OCI-LY3 (cell line): ENCODE measurements at regions not wholly inside any gene's neighbourhood (a gene's known extent, or its start where the extent isn't known, plus 50 kb on each side); places are given as distances from the start of the nearest gene placed in this dataset.

Experiments used
- H2AFZ ChIP-seq: fragments of 200-600, 300-600 bp; shearing (Covaris generic); 2 replicates; pipeline ENCODE4 v1.6.0; 2014; ENCODE audit warnings: antibody characterized with exemption, low read depth, low read length
- H3K27ac ChIP-seq: fragments of 200-600, 300-600 bp; sonication (generic); 2 replicates; pipeline ENCODE4 v1.5.1; 2014; ENCODE audit warnings: mild to moderate bottlenecking, low read length, moderate library complexity, mixed read lengths
- H3K27me3 ChIP-seq: fragments of 200-600, 300-600 bp; sonication (generic); 2 replicates; pipeline ENCODE4 v1.6.1; 2014; ENCODE audit warnings: low read depth, low read length, mixed read lengths
- H3K36me3 ChIP-seq: fragments of 200-600, 300-600 bp; sonication (generic); replicated peaks from 2 replicates; pipeline ENCODE3; 2014; ENCODE audit warnings: low read depth, low read length, mixed read lengths
- H3K4me1 ChIP-seq: fragments of 300-600, 200-600 bp; sonication (generic); 2 replicates; pipeline ENCODE4 v1.6.1; 2014; ENCODE audit warnings: low read length, mixed read lengths
- H3K4me2 ChIP-seq: fragments of 200-600, 300-600 bp; sonication (generic); 2 replicates; pipeline ENCODE4 v1.6.1; 2014; ENCODE audit warnings: low read length, mixed read lengths
- H3K4me3 ChIP-seq: fragments of 300-600, 200-600 bp; sonication (generic); 2 replicates; pipeline ENCODE4 v1.5.1; 2014; ENCODE audit warnings: antibody characterized with exemption, mild to moderate bottlenecking, low read length, moderate library complexity
- H3K79me2 ChIP-seq: fragments of 300-600, 200-600 bp; shearing (Covaris generic); 2 replicates; pipeline ENCODE4 v1.6.1; 2014; ENCODE audit warnings: mild to moderate bottlenecking, low read length, mixed read lengths
- H3K9ac ChIP-seq: fragments of 300-600, 200-600 bp; shearing (Covaris generic); 2 replicates; pipeline ENCODE4 v1.6.0; 2014; ENCODE audit warnings: mild to moderate bottlenecking, low read length, moderate library complexity
- H3K9me3 ChIP-seq: fragments of 200-600, 300-600 bp; shearing (Covaris generic); 2 replicates; pipeline ENCODE4 v1.6.1; 2014; ENCODE audit warnings: low read length, mixed read lengths; ENCODE audit not compliant: insufficient read depth
- H4K20me1 ChIP-seq: fragments of 200-600, 300-600 bp; sonication (generic); 2 replicates; pipeline ENCODE4 v1.6.1; 2016; ENCODE audit warnings: low read length, mixed read lengths; ENCODE audit not compliant: insufficient read depth
- EZH2phosphoT487 ChIP-seq: fragments of 200-600 bp; shearing (Covaris generic); IDR thresholded peaks from 2 replicates; pipeline ENCODE4 v1.6.1; 2018; ENCODE audit warnings: antibody characterized with exemption, mixed run types, low read depth
- TF ChIP-seq, protein P1 (sequence below): fragments of 200-600, 300-600 bp; sonication (generic); IDR thresholded peaks from 2 replicates; pipeline ENCODE4 v1.5.1; 2014; ENCODE audit warnings: antibody characterized with exemption, low read length, low read depth

- Histone ChIP-seq H3K4me1 (no peaks in the 10 kb centered on the region), H4K20me1 (no peaks in the 10 kb centered on the region), H3K36me3 (no peaks in the 10 kb centered on the region), H3K27me3 (no peaks in the 10 kb centered on the region), H3K27ac (no peak overlapping the region), H2AFZ (no peak overlapping the region), H3K9ac (no peak overlapping the region), H3K4me3 (no peak overlapping the region), H3K4me2 (no peak overlapping the region), H3K79me2 (no peaks in the 10 kb centered on the region), H3K9me3 (no peaks in the 10 kb centered on the region)
- no peak for TF ChIP-seq EZH2phosphoT487
- TF ChIP-seq, protein P1, sequence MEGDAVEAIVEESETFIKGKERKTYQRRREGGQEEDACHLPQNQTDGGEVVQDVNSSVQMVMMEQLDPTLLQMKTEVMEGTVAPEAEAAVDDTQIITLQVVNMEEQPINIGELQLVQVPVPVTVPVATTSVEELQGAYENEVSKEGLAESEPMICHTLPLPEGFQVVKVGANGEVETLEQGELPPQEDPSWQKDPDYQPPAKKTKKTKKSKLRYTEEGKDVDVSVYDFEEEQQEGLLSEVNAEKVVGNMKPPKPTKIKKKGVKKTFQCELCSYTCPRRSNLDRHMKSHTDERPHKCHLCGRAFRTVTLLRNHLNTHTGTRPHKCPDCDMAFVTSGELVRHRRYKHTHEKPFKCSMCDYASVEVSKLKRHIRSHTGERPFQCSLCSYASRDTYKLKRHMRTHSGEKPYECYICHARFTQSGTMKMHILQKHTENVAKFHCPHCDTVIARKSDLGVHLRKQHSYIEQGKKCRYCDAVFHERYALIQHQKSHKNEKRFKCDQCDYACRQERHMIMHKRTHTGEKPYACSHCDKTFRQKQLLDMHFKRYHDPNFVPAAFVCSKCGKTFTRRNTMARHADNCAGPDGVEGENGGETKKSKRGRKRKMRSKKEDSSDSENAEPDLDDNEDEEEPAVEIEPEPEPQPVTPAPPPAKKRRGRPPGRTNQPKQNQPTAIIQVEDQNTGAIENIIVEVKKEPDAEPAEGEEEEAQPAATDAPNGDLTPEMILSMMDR, result no peak
These were observed 144.4 kb upstream of the TET2 start for GRCh38 chr4:105002278-105002677.

GRCh38 chr4:105014234-105014633 lies 132.4 kb upstream of the TET2 start:
- no peak overlapping the region for H3K4me2 ChIP-seq
- no peak overlapping the region for H2AFZ ChIP-seq
- no peaks in the 10 kb centered on the region for H3K36me3 ChIP-seq
- no peak overlapping the region for H3K4me3 ChIP-seq
- H3K9ac ChIP-seq, result no peak overlapping the region
- peaks cover 4% of the 10 kb centered on the region; the same call in 1 of the 2 replicates for H3K4me1 ChIP-seq
- no peak for TF ChIP-seq EZH2phosphoT487
- TF ChIP-seq, protein P1, result no peak
- H4K20me1 ChIP-seq, result no peaks in the 10 kb centered on the region
- H3K9me3 ChIP-seq, result no peaks in the 10 kb centered on the region
- no peak overlapping the region for H3K27ac ChIP-seq
- H3K27me3 ChIP-seq, result no peaks in the 10 kb centered on the region
- no peaks in the 10 kb centered on the region for H3K79me2 ChIP-seq

- H3K4me3 ChIP-seq, result no peak overlapping the region
- H3K9ac ChIP-seq, result no peak overlapping the region
- H3K4me2 ChIP-seq, result no peak overlapping the region
- H3K27ac ChIP-seq, result no peak overlapping the region
- TF ChIP-seq, protein P1, result no peak
- no peak for TF ChIP-seq EZH2phosphoT487
- no peaks in the 10 kb centered on the region for H3K36me3 ChIP-seq
- H3K4me1 ChIP-seq, result peaks cover 4% of the 10 kb centered on the region; the same call in 1 of the 2 replicates
- no peaks in the 10 kb centered on the region for H3K79me2 ChIP-seq
- H2AFZ ChIP-seq, result no peak overlapping the region
- H3K9me3 ChIP-seq, result no peaks in the 10 kb centered on the region
- H3K27me3 ChIP-seq, result no peaks in the 10 kb centered on the region
- no peaks in the 10 kb centered on the region for H4K20me1 ChIP-seq
These were observed 132.0 kb upstream of the TET2 start for GRCh38 chr4:105014635-105015034.

DNA sequence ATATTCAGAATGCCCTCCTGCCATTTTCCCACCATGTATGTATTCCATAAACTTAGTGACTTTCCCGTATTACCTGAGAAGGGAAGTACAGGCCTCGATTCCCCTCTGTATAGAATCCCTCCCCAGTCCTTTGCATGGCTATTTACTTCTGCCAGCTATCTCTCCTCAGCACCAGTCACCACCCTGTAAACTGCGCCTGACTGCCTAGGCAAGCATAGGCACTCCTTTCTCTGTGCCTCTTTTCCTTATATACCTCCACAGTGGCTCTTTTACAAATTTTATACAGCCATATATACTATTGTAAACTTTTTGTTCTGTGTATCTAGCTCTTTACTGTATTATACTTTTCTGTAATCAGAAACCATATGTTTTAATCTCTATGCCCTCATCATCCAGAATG lies 130.9 kb upstream of the TET2 start:
- Histone ChIP-seq H3K4me1 (peaks cover 4% of the 10 kb centered on the region; the same call in 1 of the 2 replicates), H3K27me3 (no peaks in the 10 kb centered on the region)

More for the DNA sequence above, 130.9 kb upstream of the TET2 start:
- Histone ChIP-seq H3K9me3 (no peaks in the 10 kb centered on the region), H3K27ac (no peak overlapping the region), H2AFZ (no peak overlapping the region), H4K20me1 (no peaks in the 10 kb centered on the region), H3K4me2 (no peak overlapping the region), H3K36me3 (no peaks in the 10 kb centered on the region), H3K79me2 (no peaks in the 10 kb centered on the region), H3K4me3 (no peak overlapping the region), H3K9ac (no peak overlapping the region)
- TF ChIP-seq, protein P1, result no peak
- TF ChIP-seq EZH2phosphoT487, result no peak
